ENCODE measurements at regions not wholly inside any gene's neighbourhood (a gene's known extent, or its start where the extent isn't known, plus 50 kb on each side); places are given as distances from the start of the nearest gene placed in this dataset.

DNA sequence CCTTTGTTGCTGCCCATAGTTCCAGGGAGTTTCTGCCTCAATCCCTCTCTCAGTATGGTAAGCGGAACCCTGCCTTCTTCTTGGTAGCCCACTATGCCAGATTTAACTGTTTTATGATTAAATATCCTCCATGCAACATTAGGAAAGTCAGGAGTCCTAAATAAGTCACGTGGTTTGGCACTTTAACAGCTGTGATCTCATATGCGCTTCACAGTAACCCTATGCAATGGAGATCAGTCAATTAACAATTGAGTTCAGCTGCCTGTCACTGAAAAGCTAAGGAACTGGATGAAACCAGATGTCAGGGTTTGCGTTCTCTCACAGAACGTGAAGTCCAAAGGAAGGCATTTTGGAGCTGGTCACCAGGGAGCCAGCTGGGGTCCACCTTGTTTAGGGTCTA is 81.6 kb downstream of the PSMB1 start:
- peaks cover 9% of the 10 kb centered on the region for H3K27me3 ChIP-seq (ENCODE audit: insufficient read depth, low read length)
- H4K20me1 ChIP-seq (ENCODE audit: insufficient read depth, low read length), result no peaks in the 10 kb centered on the region
- no peak for FAIRE-seq
- no peaks in the 10 kb centered on the region for H3K36me3 ChIP-seq (ENCODE audit: insufficient read depth, low read length)
- no peaks in the 10 kb centered on the region for H3K79me2 ChIP-seq (ENCODE audit: insufficient read depth, low read length)
- H3K4me2 ChIP-seq (ENCODE audit: low read length), result no peak overlapping the region
- Mint-ChIP-seq H3K9me3 (ENCODE audit: unreplicated experiment) (no peaks in the 10 kb centered on the region), H3K4me1 (ENCODE audit: low read depth, unreplicated experiment) (no peaks in the 10 kb centered on the region), H3K4me3 (ENCODE audit: unreplicated experiment) (no peak overlapping the region), H3K36me3 (ENCODE audit: low read depth, unreplicated experiment) (peaks cover 3% of the 10 kb centered on the region), H3K27ac (ENCODE audit: unreplicated experiment) (no peak overlapping the region), H3K27me3 (ENCODE audit: low read depth, unreplicated experiment) (peaks cover 34% of the 10 kb centered on the region)
- H2AFZ ChIP-seq (ENCODE audit: low read depth, low read length), result no peak overlapping the region
- H3K27ac ChIP-seq (ENCODE audit: low read depth, low read length), result no peak overlapping the region
- H3K4me3 ChIP-seq (ENCODE audit: insufficient read depth, low read depth, low read length), result no peak overlapping the region
- TF ChIP-seq, protein P1, sequence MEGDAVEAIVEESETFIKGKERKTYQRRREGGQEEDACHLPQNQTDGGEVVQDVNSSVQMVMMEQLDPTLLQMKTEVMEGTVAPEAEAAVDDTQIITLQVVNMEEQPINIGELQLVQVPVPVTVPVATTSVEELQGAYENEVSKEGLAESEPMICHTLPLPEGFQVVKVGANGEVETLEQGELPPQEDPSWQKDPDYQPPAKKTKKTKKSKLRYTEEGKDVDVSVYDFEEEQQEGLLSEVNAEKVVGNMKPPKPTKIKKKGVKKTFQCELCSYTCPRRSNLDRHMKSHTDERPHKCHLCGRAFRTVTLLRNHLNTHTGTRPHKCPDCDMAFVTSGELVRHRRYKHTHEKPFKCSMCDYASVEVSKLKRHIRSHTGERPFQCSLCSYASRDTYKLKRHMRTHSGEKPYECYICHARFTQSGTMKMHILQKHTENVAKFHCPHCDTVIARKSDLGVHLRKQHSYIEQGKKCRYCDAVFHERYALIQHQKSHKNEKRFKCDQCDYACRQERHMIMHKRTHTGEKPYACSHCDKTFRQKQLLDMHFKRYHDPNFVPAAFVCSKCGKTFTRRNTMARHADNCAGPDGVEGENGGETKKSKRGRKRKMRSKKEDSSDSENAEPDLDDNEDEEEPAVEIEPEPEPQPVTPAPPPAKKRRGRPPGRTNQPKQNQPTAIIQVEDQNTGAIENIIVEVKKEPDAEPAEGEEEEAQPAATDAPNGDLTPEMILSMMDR (IDR thresholded peaks at IDR 0.05; ENCODE audit: insufficient read depth, low read depth, low read length), result no peak
- no peak for TF ChIP-seq EZH2 (IDR thresholded peaks at IDR 0.05; ENCODE audit: insufficient read depth, low read length)
- DNase-seq (ENCODE audit: low read depth), result no peak
- no peak overlapping the region for H3K9ac ChIP-seq (ENCODE audit: low read length)
- H3K4me1 ChIP-seq (ENCODE audit: insufficient read depth, low read length), result no peaks in the 10 kb centered on the region
- peaks cover 7% of the 10 kb centered on the region for H3K9me3 ChIP-seq (ENCODE audit: insufficient read depth, low read depth, low read length)

DNA sequence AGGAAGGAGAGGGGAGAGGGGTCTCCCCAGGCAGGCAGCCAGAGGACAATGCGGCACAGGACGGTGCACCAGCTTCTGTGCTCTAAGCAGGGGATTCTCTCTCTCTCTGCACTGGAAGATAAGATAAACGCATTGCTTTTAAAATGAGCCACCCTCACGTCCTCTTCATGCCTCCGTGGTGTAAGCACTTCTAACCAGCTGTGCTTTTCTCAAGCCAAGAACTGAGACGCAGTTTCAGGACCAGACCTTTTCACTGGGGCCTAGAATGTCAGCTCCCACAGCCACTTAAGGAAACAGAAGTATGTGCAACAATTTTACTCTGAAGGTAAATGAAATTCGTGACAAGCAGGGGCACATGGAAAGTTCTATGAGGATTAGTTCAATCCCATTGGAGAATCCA is 82.4 kb downstream of the PSMB1 start:
- peaks cover 5% of the 10 kb centered on the region for H3K36me3 Mint-ChIP-seq (ENCODE audit: low read depth, unreplicated experiment)
- TF ChIP-seq EZH2 (IDR thresholded peaks at IDR 0.05; ENCODE audit: insufficient read depth, low read length), result no peak
- TF ChIP-seq, protein P1 (IDR thresholded peaks at IDR 0.05; ENCODE audit: insufficient read depth, low read depth, low read length), result no peak
- H3K4me2 ChIP-seq (ENCODE audit: low read length), result no peak overlapping the region
- no peak overlapping the region for H3K27ac ChIP-seq (ENCODE audit: low read depth, low read length)
- H3K9me3 ChIP-seq (ENCODE audit: insufficient read depth, low read depth, low read length), result peaks cover 10% of the 10 kb centered on the region
- H3K9ac ChIP-seq (ENCODE audit: low read length), result no peak overlapping the region
- no peaks in the 10 kb centered on the region for H3K4me1 Mint-ChIP-seq (ENCODE audit: low read depth, unreplicated experiment)
- peaks cover 32% of the 10 kb centered on the region for H3K27me3 Mint-ChIP-seq (ENCODE audit: low read depth, unreplicated experiment)
- H3K4me3 Mint-ChIP-seq (ENCODE audit: unreplicated experiment), result no peak overlapping the region
- DNase-seq (ENCODE audit: low read depth) (no peak), FAIRE-seq (no peak)
- H3K4me3 ChIP-seq (ENCODE audit: insufficient read depth, low read depth, low read length), result no peak overlapping the region
- H3K4me1 ChIP-seq (ENCODE audit: insufficient read depth, low read length), result no peaks in the 10 kb centered on the region
- no peaks in the 10 kb centered on the region for H3K79me2 ChIP-seq (ENCODE audit: insufficient read depth, low read length)
- H3K27me3 ChIP-seq (ENCODE audit: insufficient read depth, low read length), result peaks cover 9% of the 10 kb centered on the region
- H3K27ac Mint-ChIP-seq (ENCODE audit: unreplicated experiment), result no peak overlapping the region
- H4K20me1 ChIP-seq (ENCODE audit: insufficient read depth, low read length), result no peaks in the 10 kb centered on the region
- H3K36me3 ChIP-seq (ENCODE audit: insufficient read depth, low read length), result no peaks in the 10 kb centered on the region
- no peak overlapping the region for H2AFZ ChIP-seq (ENCODE audit: low read depth, low read length)
- peaks cover 2% of the 10 kb centered on the region for H3K9me3 Mint-ChIP-seq (ENCODE audit: unreplicated experiment)

DNA sequence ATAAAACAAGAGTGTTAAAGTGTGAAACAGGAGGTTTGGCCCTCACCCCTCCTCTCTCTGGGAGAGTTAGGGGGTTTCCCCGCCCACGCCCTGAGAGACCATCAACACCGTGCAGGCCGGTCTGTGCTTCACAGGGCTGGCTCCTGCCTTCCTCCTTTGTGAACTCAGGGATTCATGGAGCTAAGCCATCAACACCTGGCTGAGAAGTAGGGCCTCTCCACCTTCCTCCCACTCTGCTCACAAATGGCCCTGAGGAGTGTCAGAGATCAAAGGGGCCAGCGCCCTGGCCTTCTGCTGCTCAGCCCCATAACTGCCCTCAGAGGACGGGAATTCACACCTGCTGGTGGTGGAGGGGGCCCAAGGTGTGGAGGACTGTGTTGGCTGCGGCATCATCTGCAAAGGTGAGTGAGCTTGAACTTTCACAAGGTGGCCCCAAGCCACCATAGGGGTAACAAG is 88.6 kb downstream of the PSMB1 start:
- DNase-seq (ENCODE audit: low read depth), result no peak
- H3K27me3 Mint-ChIP-seq (ENCODE audit: low read depth, unreplicated experiment), result peaks cover 29% of the 10 kb centered on the region
- no peak overlapping the region for H3K27ac Mint-ChIP-seq (ENCODE audit: unreplicated experiment)

More for the DNA sequence above, 88.6 kb downstream of the PSMB1 start:
- H3K4me3 ChIP-seq (ENCODE audit: insufficient read depth, low read depth, low read length), result no peak overlapping the region
- no peaks in the 10 kb centered on the region for H4K20me1 ChIP-seq (ENCODE audit: insufficient read depth, low read length)
- H3K79me2 ChIP-seq (ENCODE audit: insufficient read depth, low read length), result no peaks in the 10 kb centered on the region
- H3K4me2 ChIP-seq (ENCODE audit: low read length), result no peak overlapping the region
- TF ChIP-seq, protein P1 (IDR thresholded peaks at IDR 0.05; ENCODE audit: insufficient read depth, low read depth, low read length), result no peak
- no peak for TF ChIP-seq EZH2 (IDR thresholded peaks at IDR 0.05; ENCODE audit: insufficient read depth, low read length)
- no peaks in the 10 kb centered on the region for H3K27me3 ChIP-seq (ENCODE audit: insufficient read depth, low read length)
- no peaks in the 10 kb centered on the region for H3K36me3 ChIP-seq (ENCODE audit: insufficient read depth, low read length)
- H2AFZ ChIP-seq (ENCODE audit: low read depth, low read length), result no peak overlapping the region
- no peak for FAIRE-seq
- H3K36me3 Mint-ChIP-seq (ENCODE audit: low read depth, unreplicated experiment), result peaks cover 6% of the 10 kb centered on the region
- no peak overlapping the region for H3K4me3 Mint-ChIP-seq (ENCODE audit: unreplicated experiment)
- H3K4me1 Mint-ChIP-seq (ENCODE audit: low read depth, unreplicated experiment), result peaks cover 15% of the 10 kb centered on the region
- H3K4me1 ChIP-seq (ENCODE audit: insufficient read depth, low read length), result peaks cover 8% of the 10 kb centered on the region
- H3K9ac ChIP-seq (ENCODE audit: low read length), result no peak overlapping the region
- H3K9me3 ChIP-seq (ENCODE audit: insufficient read depth, low read depth, low read length), result peaks cover 10% of the 10 kb centered on the region
- peaks cover 3% of the 10 kb centered on the region for H3K9me3 Mint-ChIP-seq (ENCODE audit: unreplicated experiment)
- no peak overlapping the region for H3K27ac ChIP-seq (ENCODE audit: low read depth, low read length)

All from astrocyte (in vitro differentiated cells and primary cell).